Neural cell (in vitro differentiated cells): ENCODE measurements at regions not wholly inside any gene's neighbourhood (a gene's known extent, or its start where the extent isn't known, plus 50 kb on each side); places are given as distances from the start of the nearest gene placed in this dataset.

ENCODE experiments used
- H2AFZ ChIP-seq: fragments of 200-600, 300-800 bp; sonication (generic), shearing (Covaris generic); 2 replicates; pipeline ENCODE4 v1.6.0; 2014; ENCODE audit warnings: low read depth, mild to moderate bottlenecking, antibody characterized with exemption, low read length, moderate library complexity
- H3F3A ChIP-seq: fragments of 200-600 bp; shearing (Covaris generic); 2 replicates; pipeline ENCODE4 v1.6.1; 2016; ENCODE audit warnings: mild to moderate bottlenecking, moderate library complexity, mixed read lengths, antibody characterized with exemption, low read length; ENCODE audit not compliant: insufficient read depth, poor library complexity, severe bottlenecking
- H3K27ac ChIP-seq: fragments of 200-600, 300-800 bp; sonication (generic), shearing (Covaris generic); 2 replicates; pipeline ENCODE4 v1.5.1; 2014; ENCODE audit warnings: mild to moderate bottlenecking, low read length, moderate library complexity
- H3K27me3 ChIP-seq: fragments of 300-800, 200-600 bp; sonication (generic), shearing (Covaris generic); 2 replicates; pipeline ENCODE4 v1.6.0; 2014; ENCODE audit warnings: mild to moderate bottlenecking, low read depth, low read length, moderate library complexity; ENCODE audit not compliant: insufficient read depth
- H3K36me3 ChIP-seq: fragments of 300-800, 200-600 bp; sonication (generic), shearing (Covaris generic); 2 replicates; pipeline ENCODE4 v1.5.1; 2014; ENCODE audit warnings: mild to moderate bottlenecking, antibody characterized with exemption, low read length, moderate library complexity; ENCODE audit not compliant: insufficient read depth
- H3K4me2 ChIP-seq: fragments of 300-800, 200-600 bp; sonication (generic), shearing (Covaris generic); 2 replicates; pipeline ENCODE4 v1.6.0; 2014; ENCODE audit warnings: mild to moderate bottlenecking, low read length
- H3K4me3 ChIP-seq: fragments of 300-800, 200-600 bp; sonication (generic), shearing (Covaris generic); 2 replicates; pipeline ENCODE4 v1.5.1; 2014; ENCODE audit warnings: mild to moderate bottlenecking, low read length, moderate library complexity
- H3K79me2 ChIP-seq: fragments of 200-600 bp; shearing (Covaris generic); replicated peaks from 2 replicates; pipeline ENCODE4 v1.6.0; 2014; ENCODE audit warnings: mild to moderate bottlenecking, low read length, moderate library complexity; ENCODE audit not compliant: insufficient read depth
- H3K9ac ChIP-seq: fragments of 300-800, 200-600 bp; sonication (generic), shearing (Covaris generic); 2 replicates; pipeline ENCODE4 v1.6.1; 2016; ENCODE audit warnings: mild to moderate bottlenecking, low read length, mixed read lengths
- H3K9me2 ChIP-seq: fragments of 200-600 bp; shearing (Covaris generic); 2 replicates; pipeline ENCODE4 v1.6.1; 2016; ENCODE audit warnings: mild to moderate bottlenecking, low read length, mixed read lengths; ENCODE audit not compliant: insufficient read depth
- H3K9me3 ChIP-seq: fragments of 200-600, 300-800 bp; sonication (generic), shearing (Covaris generic); 2 replicates; pipeline ENCODE4 v1.6.1; 2016; ENCODE audit warnings: mild to moderate bottlenecking, mixed run types, low read length, moderate library complexity, mixed read lengths
- H4K20me1 ChIP-seq: fragments of 200-600 bp; shearing (Covaris generic); 2 replicates; pipeline ENCODE4 v1.6.1; 2016; ENCODE audit warnings: mild to moderate bottlenecking, mixed run types; ENCODE audit not compliant: insufficient read depth
- CTCF ChIP-seq: fragments of 450-650 bp; IDR thresholded peaks from 2 replicates; pipeline ENCODE4 v1.5.1; 2014; ENCODE audit warnings: antibody characterized with exemption, mild to moderate bottlenecking, moderate library complexity; ENCODE audit not compliant: poor library complexity, severe bottlenecking
- EP300 ChIP-seq: fragments of 450-650 bp; conservative IDR thresholded peaks from 2 replicates; pipeline ENCODE4 v1.6.1; 2014; ENCODE audit warnings: antibody characterized with exemption, mild to moderate bottlenecking, moderate library complexity; ENCODE audit not compliant: poor library complexity, severe bottlenecking
- EZH2 ChIP-seq: fragments of 200-600, 300-800 bp; shearing (Covaris generic), sonication (generic); IDR thresholded peaks from 2 replicates; pipeline ENCODE4 v1.6.1; 2014; ENCODE audit warnings: antibody characterized with exemption, low read length, borderline replicate concordance, mild to moderate bottlenecking; ENCODE audit not compliant: insufficient read depth, poor library complexity, severe bottlenecking
- MXI1 ChIP-seq: fragments of 450-650 bp; conservative IDR thresholded peaks from 2 replicates; pipeline ENCODE4 v1.6.1; 2014; ENCODE audit warnings: antibody characterized with exemption, mild to moderate bottlenecking; ENCODE audit not compliant: poor library complexity, severe bottlenecking
- POLR2AphosphoS5 ChIP-seq: IDR thresholded peaks from 2 replicates; pipeline ENCODE4 v1.6.1; 2012
- RAD21 ChIP-seq: fragments of 450-650 bp; conservative IDR thresholded peaks from 2 replicates; pipeline ENCODE4 v1.6.1; 2014; ENCODE audit warnings: antibody characterized with exemption, mild to moderate bottlenecking, moderate library complexity
- REST ChIP-seq: IDR thresholded peaks from 2 replicates; pipeline ENCODE4 v1.6.1; 2012; ENCODE audit warnings: borderline replicate concordance
- SMC3 ChIP-seq: fragments of 450-650 bp; conservative IDR thresholded peaks from 2 replicates; pipeline ENCODE4 v1.6.1; 2014; ENCODE audit warnings: antibody characterized with exemption, mild to moderate bottlenecking, moderate library complexity; ENCODE audit not compliant: poor library complexity
- TAF1 ChIP-seq: IDR thresholded peaks from 2 replicates; pipeline ENCODE4 v1.6.1; 2012; ENCODE audit warnings: low read depth

- no peaks in the 10 kb centered on the region for H3K79me2 ChIP-seq
- no peaks in the 10 kb centered on the region for H3K36me3 ChIP-seq
- no peak overlapping the region for H3K4me3 ChIP-seq
- no peaks in the 10 kb centered on the region for H3F3A ChIP-seq
- H4K20me1 ChIP-seq: no peaks in the 10 kb centered on the region
- H3K9me2 ChIP-seq: no peaks in the 10 kb centered on the region
- H3K9ac ChIP-seq: no peak overlapping the region
- H3K27ac ChIP-seq: no peak overlapping the region
- H2AFZ ChIP-seq: no peak overlapping the region
- TF ChIP-seq RAD21: no peak
- H3K27me3 ChIP-seq: no peaks in the 10 kb centered on the region
- no peak overlapping the region for H3K4me2 ChIP-seq
- no peaks in the 10 kb centered on the region for H3K9me3 ChIP-seq
These were observed 416.4 kb downstream of the TCERG1L start for GRCh38 chr10:130895161-130895560.

DNA sequence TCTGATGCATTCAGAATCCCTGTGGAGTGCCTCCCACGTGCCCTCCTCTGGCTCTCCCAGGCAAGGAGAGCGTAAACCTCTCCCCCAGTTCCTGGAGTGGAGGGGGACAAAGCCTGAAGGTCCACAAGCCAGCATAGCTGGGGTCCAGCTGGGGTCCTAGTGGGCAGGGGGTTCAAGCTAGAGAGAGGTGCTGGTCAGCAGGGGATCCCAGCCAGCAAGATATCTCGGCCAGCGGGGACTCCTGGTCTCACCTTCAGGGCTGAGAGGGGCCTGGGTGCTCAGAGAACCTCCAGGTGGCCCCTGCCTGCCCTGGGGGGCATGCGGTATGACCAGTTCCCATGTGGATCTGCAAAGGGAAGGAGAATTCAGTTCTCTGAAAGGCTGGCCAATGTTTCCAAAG lies 413.7 kb downstream of the TCERG1L start:
- Histone ChIP-seq H3K9ac (no peak overlapping the region), H3K27me3 (no peaks in the 10 kb centered on the region), H3K4me2 (no peak overlapping the region), H3K79me2 (no peaks in the 10 kb centered on the region), H3F3A (no peaks in the 10 kb centered on the region), H4K20me1 (no peaks in the 10 kb centered on the region), H3K9me3 (no peaks in the 10 kb centered on the region), H3K9me2 (no peaks in the 10 kb centered on the region), H2AFZ (no peak overlapping the region), H3K27ac (no peak overlapping the region), H3K36me3 (no peaks in the 10 kb centered on the region), H3K4me3 (no peak overlapping the region)
- no peak for TF ChIP-seq CTCF
- TF ChIP-seq EP300: no peak
- no peak for TF ChIP-seq RAD21
- TF ChIP-seq POLR2AphosphoS5: no peak
- no peak for TF ChIP-seq REST
- no peak for TF ChIP-seq MXI1
- no peak for TF ChIP-seq SMC3
- no peak for TF ChIP-seq TAF1
- TF ChIP-seq EZH2: no peak

DNA sequence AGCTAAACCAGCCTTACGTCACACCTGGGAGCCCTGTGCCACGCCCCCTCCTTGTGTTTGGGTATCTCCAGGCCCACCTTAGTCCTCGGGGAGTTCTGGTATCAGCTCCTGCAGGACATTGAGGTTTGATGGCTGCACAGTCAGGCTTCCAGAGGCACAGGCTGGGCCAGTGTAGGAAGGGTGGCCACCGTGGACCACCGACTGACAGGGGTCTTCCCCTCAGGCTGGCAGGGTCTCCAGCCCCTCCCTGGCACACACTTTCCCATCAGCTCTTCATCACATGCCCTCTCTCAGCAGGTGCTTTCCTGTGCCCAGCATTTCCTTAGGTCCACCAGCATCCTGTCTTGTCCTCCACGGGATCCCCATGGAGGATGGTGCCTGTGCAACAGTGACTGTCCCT lies 413.1 kb downstream of the TCERG1L start:
- TF ChIP-seq SMC3 (no peak), TAF1 (no peak), CTCF (no peak), RAD21 (no peak), POLR2AphosphoS5 (no peak)

More for the DNA sequence above, 413.1 kb downstream of the TCERG1L start:
- no peaks in the 10 kb centered on the region for H3K79me2 ChIP-seq
- no peaks in the 10 kb centered on the region for H3K9me3 ChIP-seq
- H3K9me2 ChIP-seq: no peaks in the 10 kb centered on the region
- no peak overlapping the region for H2AFZ ChIP-seq
- H3K4me2 ChIP-seq: no peak overlapping the region
- H3K27me3 ChIP-seq: no peaks in the 10 kb centered on the region
- H3K27ac ChIP-seq: no peak overlapping the region
- no peak overlapping the region for H3K4me3 ChIP-seq
- no peak overlapping the region for H3K9ac ChIP-seq
- H4K20me1 ChIP-seq: no peaks in the 10 kb centered on the region
- no peaks in the 10 kb centered on the region for H3F3A ChIP-seq
- H3K36me3 ChIP-seq: no peaks in the 10 kb centered on the region
